HCT116 (cell line): ENCODE measurements at regions not wholly inside any gene's neighbourhood (a gene's known extent, or its start where the extent isn't known, plus 50 kb on each side); places are given as distances from the start of the nearest gene placed in this dataset.

Experiments used
- ATF3 ChIP-seq: IDR thresholded peaks from 2 replicates; pipeline ENCODE4 v1.6.1; 2012
- CEBPB ChIP-seq: IDR thresholded peaks from 2 replicates; pipeline ENCODE4 v1.6.1; 2012; ENCODE audit warnings: low read depth
- CTCF ChIP-seq, 3 experiments: fragments of 200-600 bp in 1 of 3; sonication (generic) in 1 of 3; IDR thresholded peaks in 2 of 3; conservative IDR thresholded peaks in 1 of 3; 2 replicates each; pipeline ENCODE4 v1.5.1; 2012 to 2017; ENCODE audit warnings: low read depth in 2 of 3, low read length in 2 of 3, antibody characterized with exemption in 1 of 3, borderline replicate concordance in 1 of 3, control low read depth in 1 of 3, mild to moderate bottlenecking in 1 of 3, mixed read lengths in 1 of 3, mixed run types in 1 of 3, moderate library complexity in 1 of 3; ENCODE audit not compliant: insufficient read depth in 1 of 3
- EGR1 ChIP-seq: IDR thresholded peaks from 2 replicates; pipeline ENCODE4 v1.6.1; 2012; ENCODE audit warnings: low read depth
- EZH2 ChIP-seq: fragments of 200-600 bp; sonication (generic); IDR thresholded peaks from 2 replicates; pipeline ENCODE4 v1.6.1; 2017; ENCODE audit warnings: antibody characterized with exemption, mixed run types
- MAX ChIP-seq: IDR thresholded peaks from 2 replicates; pipeline ENCODE4 v1.6.1; 2012
- POLR2A ChIP-seq: IDR thresholded peaks from 2 replicates; pipeline ENCODE4 v1.7.0; 2011; ENCODE audit warnings: borderline replicate concordance; ENCODE audit not compliant: insufficient read depth, insufficient read length; ENCODE audit errors: extremely low read depth
- POLR2AphosphoS5 ChIP-seq: IDR thresholded peaks from 2 replicates; pipeline ENCODE4 v1.6.1; 2011; ENCODE audit warnings: mild to moderate bottlenecking, low read depth, low read length, moderate library complexity
- TCF7L2 ChIP-seq: IDR thresholded peaks from 2 replicates; pipeline ENCODE4 v1.7.0; 2011; ENCODE audit warnings: borderline replicate concordance, inconsistent platforms; ENCODE audit not compliant: insufficient read depth, insufficient read length; ENCODE audit errors: extremely low read depth
- ZBTB33 ChIP-seq: IDR thresholded peaks from 2 replicates; pipeline ENCODE4 v1.6.1; 2011; ENCODE audit warnings: mild to moderate bottlenecking, low read length, moderate library complexity; ENCODE audit not compliant: insufficient replicate concordance; ENCODE audit errors: extremely low read depth
- ZFX ChIP-seq: fragments of 450-650 bp; IDR thresholded peaks from 2 replicates; pipeline ENCODE4 v1.6.1; 2017

- no peak for TF ChIP-seq POLR2AphosphoS5
- TF ChIP-seq CTCF (IDR thresholded peaks at IDR 0.05 in 2 of 3, conservative IDR thresholded peaks at IDR 0.05 in 1 of 3; ENCODE audit: borderline replicate concordance in 1 of 3, insufficient read depth in 1 of 3, low read depth in 2 of 3, low read length in 2 of 3), result no peak
- no peak for TF ChIP-seq CEBPB
- no peak for TF ChIP-seq ATF3
- TF ChIP-seq POLR2A, result no peak
- no peak for TF ChIP-seq TCF7L2
- no peak for TF ChIP-seq EZH2
- TF ChIP-seq MAX, result no peak
- no peak for TF ChIP-seq EGR1
- TF ChIP-seq ZBTB33, result no peak
- no peak for TF ChIP-seq ZFX
Observed at GRCh38 chr1:238491265-238491664, 600.5 kb upstream of the ZP4 start.
